ENCODE measurements at regions not wholly inside any gene's neighbourhood (a gene's known extent, or its start where the extent isn't known, plus 50 kb on each side); places are given as distances from the start of the nearest gene placed in this dataset.
A peak's percentile ranks its signal among the peaks of the same experiment; 100 is the strongest.
"Not testable (repeated sequence)": the region's sequence is repeated elsewhere in the genome, so short reads cannot be mapped to it uniquely, and the experiment has no call there.

DNA sequence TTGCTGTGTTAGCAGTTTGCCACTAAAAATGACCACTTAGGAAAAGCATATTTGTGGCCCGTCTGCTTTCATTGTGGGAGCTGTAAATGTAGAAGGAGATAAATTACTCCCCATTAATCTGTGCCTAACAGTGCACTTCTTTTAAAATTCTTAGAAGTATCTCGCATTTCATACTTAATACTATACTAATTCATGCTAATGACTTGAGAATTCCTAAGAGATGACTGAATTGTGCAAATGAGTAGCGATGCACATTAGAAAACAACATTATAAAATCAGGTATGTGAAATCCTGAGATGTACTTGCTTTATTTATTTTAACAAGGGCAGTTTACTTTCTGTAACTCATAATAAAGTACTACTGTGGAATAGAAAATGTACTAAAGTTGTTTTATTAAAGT is 494.6 kb upstream of the CHD1 start:
- no CpG with 5 or more reads among the region's 3 CpGs for WGBS (ENCODE audit: extremely low coverage, insufficient coverage, insufficient read length)

DNA sequence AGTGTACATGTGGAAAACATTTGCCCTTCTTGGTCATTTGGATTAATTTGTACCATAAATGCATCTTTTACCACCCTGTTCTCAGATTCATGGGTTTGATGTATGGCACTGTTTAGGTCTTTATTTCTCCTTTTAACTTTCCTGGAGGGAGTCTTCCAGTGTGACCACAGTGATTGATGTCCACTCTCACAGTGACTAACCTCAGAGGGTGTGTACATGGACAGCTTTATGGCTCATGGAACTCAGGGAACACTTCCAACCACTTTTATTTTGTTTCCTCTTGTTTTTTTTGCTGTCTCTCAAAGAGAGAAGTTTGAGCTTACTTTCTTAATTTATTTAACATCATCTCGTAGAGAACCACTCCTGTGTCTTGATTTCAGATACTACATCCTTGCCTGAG is 489.8 kb upstream of the CHD1 start:
- not testable (repeated sequence) for H4K8ac ChIP-seq (ENCODE audit: low read depth, low read length); H3K9ac ChIP-seq (ENCODE audit: low read length); H3K9me3 ChIP-seq (ENCODE audit: insufficient read depth, low read depth, low read length); H4K91ac ChIP-seq (ENCODE audit: low read depth, low read length); H3K4me3 ChIP-seq (ENCODE audit: low read depth, low read length); H2AK5ac ChIP-seq (ENCODE audit: low read length); H3K14ac ChIP-seq (ENCODE audit: low read length); DNase-seq; H2BK5ac ChIP-seq (ENCODE audit: low read depth, low read length, poor library complexity); H4K12ac ChIP-seq (ENCODE audit: low read depth, low read length); H3K79me1 ChIP-seq (ENCODE audit: low read length); H3K27ac ChIP-seq (ENCODE audit: low read depth, low read length); H3K79me2 ChIP-seq (ENCODE audit: control insufficient read depth, insufficient read depth, low read length, poor library complexity); H2AFZ ChIP-seq (ENCODE audit: insufficient read depth, low read length, poor library complexity); H3K23ac ChIP-seq (ENCODE audit: low read length); H3K36me3 ChIP-seq (ENCODE audit: control insufficient read depth in 1 of 2, insufficient read depth in 2 of 2, low read length in 2 of 2); H3K4me1 ChIP-seq (ENCODE audit: control insufficient read depth in 1 of 2, insufficient read depth in 2 of 2, low read length in 2 of 2); H3K4ac ChIP-seq (ENCODE audit: low read depth, low read length); H2BK12ac ChIP-seq (ENCODE audit: low read length); H3K4me2 ChIP-seq (ENCODE audit: low read length); H3K27me3 ChIP-seq (ENCODE audit: insufficient read depth, low read length); H2BK120ac ChIP-seq (ENCODE audit: insufficient read depth, low read length, poor library complexity); H3K18ac ChIP-seq (ENCODE audit: low read length)
- no CpG with 5 or more reads among the region's 1 CpG for WGBS (ENCODE audit: extremely low coverage, insufficient coverage, insufficient read length)

More for the DNA sequence above, 494.6 kb upstream of the CHD1 start:
- H3K23ac ChIP-seq (ENCODE audit: low read length); H3K14ac ChIP-seq (ENCODE audit: low read length); H2BK120ac ChIP-seq (ENCODE audit: insufficient read depth, low read length, poor library complexity); H4K8ac ChIP-seq (ENCODE audit: low read depth, low read length); H3K9ac ChIP-seq (ENCODE audit: low read length); H4K91ac ChIP-seq (ENCODE audit: low read depth, low read length); H2AK5ac ChIP-seq (ENCODE audit: low read length); H3K27me3 ChIP-seq (ENCODE audit: insufficient read depth, low read length); H2AFZ ChIP-seq (ENCODE audit: insufficient read depth, low read length, poor library complexity); H2BK12ac ChIP-seq (ENCODE audit: low read length); H3K79me1 ChIP-seq (ENCODE audit: low read length); H3K79me2 ChIP-seq (ENCODE audit: control insufficient read depth, insufficient read depth, low read length, poor library complexity); DNase-seq; H3K4ac ChIP-seq (ENCODE audit: low read depth, low read length); H3K4me1 ChIP-seq (ENCODE audit: control insufficient read depth in 1 of 2, insufficient read depth in 2 of 2, low read length in 2 of 2); H4K12ac ChIP-seq (ENCODE audit: low read depth, low read length); H3K18ac ChIP-seq (ENCODE audit: low read length); H3K4me3 ChIP-seq (ENCODE audit: low read depth, low read length); H3K9me3 ChIP-seq (ENCODE audit: insufficient read depth, low read depth, low read length); H3K36me3 ChIP-seq (ENCODE audit: control insufficient read depth in 1 of 2, insufficient read depth in 2 of 2, low read length in 2 of 2); H3K4me2 ChIP-seq (ENCODE audit: low read length); H2BK5ac ChIP-seq (ENCODE audit: low read depth, low read length, poor library complexity); H3K27ac ChIP-seq (ENCODE audit: low read depth, low read length): not testable (repeated sequence)

DNA sequence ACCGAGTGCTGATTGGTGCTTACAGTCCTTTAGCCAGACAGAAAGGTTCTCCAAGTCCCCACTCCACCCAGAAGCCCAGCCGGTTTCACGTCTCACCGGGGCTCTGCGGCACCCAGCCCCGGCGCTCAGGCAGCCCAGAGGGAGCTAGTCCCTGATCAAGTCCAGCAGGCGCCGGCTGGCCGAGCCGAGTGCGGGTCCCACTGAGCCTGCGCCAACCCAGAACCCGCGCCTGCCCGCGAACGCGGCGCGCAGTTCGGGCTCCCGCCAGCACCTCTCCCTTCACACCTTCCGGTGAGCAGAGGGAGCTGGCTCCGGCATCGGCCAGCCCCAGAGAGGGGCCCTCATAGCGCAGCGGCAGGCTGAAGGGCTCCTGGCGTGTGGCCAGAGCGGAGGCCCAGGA is 481.6 kb upstream of the CHD1 start:
- H4K12ac ChIP-seq (ENCODE audit: low read depth, low read length); H4K8ac ChIP-seq (ENCODE audit: low read depth, low read length); H2AK5ac ChIP-seq (ENCODE audit: low read length); H2BK12ac ChIP-seq (ENCODE audit: low read length); H3K27me3 ChIP-seq (ENCODE audit: insufficient read depth, low read length); H4K91ac ChIP-seq (ENCODE audit: low read depth, low read length); H3K9ac ChIP-seq (ENCODE audit: low read length); H3K9me3 ChIP-seq (ENCODE audit: insufficient read depth, low read depth, low read length); H3K4me2 ChIP-seq (ENCODE audit: low read length); H2BK5ac ChIP-seq (ENCODE audit: low read depth, low read length, poor library complexity); H2BK120ac ChIP-seq (ENCODE audit: insufficient read depth, low read length, poor library complexity); H3K27ac ChIP-seq (ENCODE audit: low read depth, low read length); H3K18ac ChIP-seq (ENCODE audit: low read length); H3K79me1 ChIP-seq (ENCODE audit: low read length); H3K4me1 ChIP-seq (ENCODE audit: control insufficient read depth in 1 of 2, insufficient read depth in 2 of 2, low read length in 2 of 2); H3K36me3 ChIP-seq (ENCODE audit: control insufficient read depth in 1 of 2, insufficient read depth in 2 of 2, low read length in 2 of 2); H2AFZ ChIP-seq (ENCODE audit: insufficient read depth, low read length, poor library complexity); H3K14ac ChIP-seq (ENCODE audit: low read length); H3K79me2 ChIP-seq (ENCODE audit: control insufficient read depth, insufficient read depth, low read length, poor library complexity); H3K4me3 ChIP-seq (ENCODE audit: low read depth, low read length); H3K4ac ChIP-seq (ENCODE audit: low read depth, low read length); H3K23ac ChIP-seq (ENCODE audit: low read length): not testable (repeated sequence)
- DNase-seq: peak; percentile 4 to 22
- WGBS (ENCODE audit: extremely low coverage, insufficient coverage, insufficient read length): no CpG with 5 or more reads among the region's 30 CpGs

DNA sequence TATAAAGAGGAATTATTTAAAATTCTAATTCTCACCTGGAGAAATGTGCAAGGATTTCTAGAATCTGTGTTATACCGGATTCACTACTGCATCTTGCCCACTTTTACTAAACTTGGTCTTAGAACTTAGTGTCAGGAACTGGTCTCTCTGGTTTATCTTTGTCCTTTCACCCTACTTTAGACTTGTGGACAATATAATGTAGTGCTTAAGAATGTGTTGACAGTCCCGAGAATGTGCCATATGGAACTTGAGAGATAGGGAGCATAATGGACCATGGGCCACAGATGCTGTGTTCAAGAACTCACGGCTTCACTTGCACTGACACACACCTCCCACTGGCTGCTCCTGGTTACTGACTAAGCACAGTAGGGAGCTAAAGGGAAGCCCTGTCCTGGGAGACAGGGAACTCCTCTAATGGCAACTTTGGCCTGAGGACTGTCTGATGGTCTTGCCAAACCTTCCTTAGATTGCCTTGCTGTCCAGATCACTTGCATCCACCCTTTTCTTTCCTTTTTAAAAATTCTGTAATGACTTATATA is 476.0 kb upstream of the CHD1 start:
- H3K4ac ChIP-seq (ENCODE audit: low read depth, low read length); H3K9ac ChIP-seq (ENCODE audit: low read length); H3K79me2 ChIP-seq (ENCODE audit: control insufficient read depth, insufficient read depth, low read length, poor library complexity); H3K23ac ChIP-seq (ENCODE audit: low read length); H4K8ac ChIP-seq (ENCODE audit: low read depth, low read length); H2AFZ ChIP-seq (ENCODE audit: insufficient read depth, low read length, poor library complexity); H3K27me3 ChIP-seq (ENCODE audit: insufficient read depth, low read length); H3K18ac ChIP-seq (ENCODE audit: low read length); H2AK5ac ChIP-seq (ENCODE audit: low read length); H3K4me3 ChIP-seq (ENCODE audit: low read depth, low read length); H3K79me1 ChIP-seq (ENCODE audit: low read length); H4K12ac ChIP-seq (ENCODE audit: low read depth, low read length); H3K14ac ChIP-seq (ENCODE audit: low read length); H3K27ac ChIP-seq (ENCODE audit: low read depth, low read length); H3K4me2 ChIP-seq (ENCODE audit: low read length); H2BK5ac ChIP-seq (ENCODE audit: low read depth, low read length, poor library complexity); H3K4me1 ChIP-seq (ENCODE audit: control insufficient read depth in 1 of 2, insufficient read depth in 2 of 2, low read length in 2 of 2); H2BK120ac ChIP-seq (ENCODE audit: insufficient read depth, low read length, poor library complexity); H4K91ac ChIP-seq (ENCODE audit: low read depth, low read length); H3K9me3 ChIP-seq (ENCODE audit: insufficient read depth, low read depth, low read length); H3K36me3 ChIP-seq (ENCODE audit: control insufficient read depth in 1 of 2, insufficient read depth in 2 of 2, low read length in 2 of 2); H2BK12ac ChIP-seq (ENCODE audit: low read length): not testable (repeated sequence)
- peak; percentile 37 to 71 for DNase-seq
- no CpG with 5 or more reads among the region's 3 CpGs for WGBS (ENCODE audit: extremely low coverage, insufficient coverage, insufficient read length)
